Activated CD8-positive, alpha-beta memory T cell treated with anti-CD3 and anti-CD28 coated beads, Interleukin-2, amount 10 ng/mL, durations not matched to agents 7 days and 5 days (primary cell): ENCODE measurements at regions not wholly inside any gene's neighbourhood (a gene's known extent, or its start where the extent isn't known, plus 50 kb on each side); places are given as distances from the start of the nearest gene placed in this dataset.
"Not testable (repeated sequence)": the region's sequence is repeated elsewhere in the genome, so short reads cannot be mapped to it uniquely, and the experiment has no call there.

ENCODE experiments used
- ATAC-seq: fragments of 150-1000 bp; cut with Tn5 transposase; one replicate; pipeline ENCODE4 v1.10.0; 2021; ENCODE audit warnings: moderate library complexity
- CTCF ChIA-PET: fragments of 350-600 bp; sonication (Branson Sonifier 250); formaldehyde crosslinking; loops from one replicate; lab custom pipeline; 2021; ENCODE audit warnings: antibody characterized with exemption; lab: Charles Lee
- DNase-seq: peaks from one replicate; pipeline ENCODE4 v3.0.0-alpha.2; 2020
- H3K27ac Mint-ChIP-seq: one replicate; pipeline ENCODE4 v1.8.0; 2021; ENCODE audit warnings: mild to moderate bottlenecking, mixed read lengths
- H3K27me3 Mint-ChIP-seq: one replicate; pipeline ENCODE4 v1.8.0; 2021; ENCODE audit warnings: mixed read lengths
- H3K36me3 Mint-ChIP-seq: one replicate; pipeline ENCODE4 v1.8.0; 2021; ENCODE audit warnings: mild to moderate bottlenecking, mixed read lengths
- H3K4me1 Mint-ChIP-seq: one replicate; pipeline ENCODE4 v1.8.0; 2021; ENCODE audit warnings: mixed read lengths
- H3K4me3 Mint-ChIP-seq: one replicate; pipeline ENCODE4 v1.8.0; 2021; ENCODE audit warnings: mild to moderate bottlenecking, moderate library complexity, mixed read lengths
- H3K9me3 Mint-ChIP-seq: one replicate; pipeline ENCODE4 v1.8.0; 2022; ENCODE audit warnings: low read depth, mixed read lengths

DNA sequence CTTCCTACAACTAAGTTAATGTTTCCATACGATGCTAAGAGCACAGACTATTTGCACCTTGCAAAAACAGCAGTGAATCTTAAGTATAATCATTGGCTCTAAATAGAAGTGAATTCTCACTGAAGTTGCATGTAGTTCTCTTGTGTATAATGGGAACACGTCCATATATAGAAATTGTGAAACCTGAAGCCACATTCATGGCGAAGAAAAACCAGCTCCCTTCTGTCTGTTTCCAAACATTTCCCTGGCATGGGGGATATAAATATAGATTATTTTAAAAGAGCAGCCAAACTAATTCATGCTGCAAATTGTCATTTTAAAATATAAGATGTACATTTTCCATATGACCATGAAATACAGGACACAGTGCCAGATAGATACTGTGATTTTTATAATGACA, 71.1 kb downstream of the TRAM1L1 start:
- no peak for DNase-seq

DNA sequence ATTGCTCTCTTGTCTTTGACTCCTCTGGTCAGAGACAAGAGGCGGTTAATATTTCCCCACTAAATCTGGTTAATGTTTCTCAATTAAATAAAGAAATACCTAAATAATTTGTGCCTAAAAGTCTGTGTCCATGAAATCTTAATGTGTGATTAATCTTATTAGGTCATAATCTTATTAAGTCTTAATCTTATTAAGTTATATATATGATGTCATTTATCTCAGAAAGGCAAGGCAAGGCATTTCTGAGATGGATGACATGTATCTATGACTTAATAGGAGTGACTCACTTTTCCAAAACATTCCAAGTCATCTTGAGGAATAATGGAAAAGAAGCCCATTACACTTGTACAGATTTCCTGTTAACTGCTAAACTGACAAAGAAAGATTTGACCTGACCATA, 74.7 kb downstream of the TRAM1L1 start:
- Mint-ChIP-seq H3K36me3 (no peaks in the 10 kb centered on the region), H3K27ac (no peak overlapping the region), H3K27me3 (no peaks in the 10 kb centered on the region), H3K9me3 (peaks cover 6% of the 10 kb centered on the region), H3K4me3 (no peak overlapping the region), H3K4me1 (no peaks in the 10 kb centered on the region)
- no peak for ATAC-seq
- DNase-seq = no peak
- CTCF ChIA-PET = no interaction called here

More for the DNA sequence above, 71.1 kb downstream of the TRAM1L1 start:
- CTCF ChIA-PET = no interaction called here
- no peak for ATAC-seq
- no peak overlapping the region for H3K4me3 Mint-ChIP-seq
- no peak overlapping the region for H3K27ac Mint-ChIP-seq
- no peaks in the 10 kb centered on the region for H3K4me1 Mint-ChIP-seq
- H3K36me3 Mint-ChIP-seq = no peaks in the 10 kb centered on the region
- H3K9me3 Mint-ChIP-seq = peaks cover 5% of the 10 kb centered on the region
- no peaks in the 10 kb centered on the region for H3K27me3 Mint-ChIP-seq

DNA sequence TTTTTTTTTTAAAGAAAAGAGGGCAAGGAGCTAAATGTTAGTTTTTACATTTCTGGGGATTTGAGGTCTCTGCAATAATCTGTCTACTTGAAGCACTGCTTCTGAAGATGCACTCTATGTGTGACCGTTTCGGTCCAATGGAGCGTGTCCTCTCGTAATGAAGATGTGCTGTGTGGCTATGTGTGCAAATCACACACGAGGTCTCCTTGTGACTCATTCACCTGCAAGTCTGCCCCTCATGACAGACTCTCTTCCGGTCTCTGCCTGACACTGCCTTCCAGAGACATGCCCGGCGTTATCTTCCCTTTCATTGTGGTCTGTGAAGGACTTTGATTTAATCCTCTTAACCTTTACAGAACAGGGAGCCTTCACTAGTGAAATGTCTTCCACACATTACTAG, 84.3 kb downstream of the TRAM1L1 start:
- Mint-ChIP-seq H3K4me1 (no peaks in the 10 kb centered on the region), H3K27me3 (no peaks in the 10 kb centered on the region), H3K9me3 (no peaks in the 10 kb centered on the region), H3K27ac (no peak overlapping the region), H3K36me3 (no peaks in the 10 kb centered on the region), H3K4me3 (no peak overlapping the region)
- ATAC-seq = no peak
- no peak for DNase-seq
- CTCF ChIA-PET = no interaction called here

GRCh38 chr4:116982656-116983055, 102.7 kb downstream of the TRAM1L1 start:
- Mint-ChIP-seq H3K4me3 (no peak overlapping the region), H3K9me3 (peaks cover 2% of the 10 kb centered on the region), H3K27ac (no peak overlapping the region), H3K27me3 (no peaks in the 10 kb centered on the region), H3K4me1 (no peaks in the 10 kb centered on the region), H3K36me3 (no peaks in the 10 kb centered on the region)
- CTCF ChIA-PET = no interaction called here
- ATAC-seq (no peak), DNase-seq (no peak)

GRCh38 chr4:116980436-116980835, 104.9 kb downstream of the TRAM1L1 start:
- H3K4me3 Mint-ChIP-seq, H3K36me3 Mint-ChIP-seq, H3K27me3 Mint-ChIP-seq, H3K4me1 Mint-ChIP-seq, DNase-seq, H3K9me3 Mint-ChIP-seq, H3K27ac Mint-ChIP-seq, ATAC-seq, CTCF ChIA-PET: not testable (repeated sequence)

- Mint-ChIP-seq H3K27ac (no peak overlapping the region), H3K9me3 (no peaks in the 10 kb centered on the region), H3K4me3 (no peak overlapping the region), H3K4me1 (no peaks in the 10 kb centered on the region), H3K36me3 (no peaks in the 10 kb centered on the region), H3K27me3 (no peaks in the 10 kb centered on the region)
- CTCF ChIA-PET = no interaction called here
- ATAC-seq = no peak
- no peak for DNase-seq
Measured at GRCh38 chr4:116959045-116959444, 126.3 kb downstream of the TRAM1L1 start.

- H3K9me3 Mint-ChIP-seq = no peaks in the 10 kb centered on the region
- H3K27me3 Mint-ChIP-seq = no peaks in the 10 kb centered on the region
- ATAC-seq = no peak
- no peaks in the 10 kb centered on the region for H3K36me3 Mint-ChIP-seq
- CTCF ChIA-PET = no interaction called here
- H3K4me1 Mint-ChIP-seq = no peaks in the 10 kb centered on the region
- no peak for DNase-seq
- no peak overlapping the region for H3K4me3 Mint-ChIP-seq
- no peak overlapping the region for H3K27ac Mint-ChIP-seq
Measured at GRCh38 chr4:116953947-116954346, 131.4 kb downstream of the TRAM1L1 start.

GRCh38 chr4:116952530-116953136, 132.7 kb downstream of the TRAM1L1 start:
- H3K36me3 Mint-ChIP-seq = no peaks in the 10 kb centered on the region
- no peaks in the 10 kb centered on the region for H3K4me1 Mint-ChIP-seq
- ATAC-seq (no peak), DNase-seq (no peak)
- H3K27me3 Mint-ChIP-seq = no peaks in the 10 kb centered on the region
- H3K27ac Mint-ChIP-seq = no peak overlapping the region
- CTCF ChIA-PET = no interaction called here
- H3K9me3 Mint-ChIP-seq = no peaks in the 10 kb centered on the region
- H3K4me3 Mint-ChIP-seq = no peak overlapping the region

GRCh38 chr4:116949856-116950255, 135.5 kb downstream of the TRAM1L1 start:
- no peak for ATAC-seq
- H3K27me3 Mint-ChIP-seq = no peaks in the 10 kb centered on the region

GRCh38 chr4:116942315-116942714, 143.1 kb downstream of the TRAM1L1 start:
- Mint-ChIP-seq H3K27ac (no peak overlapping the region), H3K4me1 (no peaks in the 10 kb centered on the region), H3K9me3 (peaks cover 5% of the 10 kb centered on the region), H3K4me3 (no peak overlapping the region), H3K36me3 (no peaks in the 10 kb centered on the region), H3K27me3 (no peaks in the 10 kb centered on the region)
- CTCF ChIA-PET = no interaction called here
- DNase-seq (no peak), ATAC-seq (no peak)

More at GRCh38 chr4:116949856-116950255, 135.5 kb downstream of the TRAM1L1 start:
- Mint-ChIP-seq H3K36me3 (no peaks in the 10 kb centered on the region), H3K27ac (no peak overlapping the region), H3K4me1 (no peaks in the 10 kb centered on the region), H3K4me3 (no peak overlapping the region), H3K9me3 (no peaks in the 10 kb centered on the region)
- CTCF ChIA-PET = no interaction called here
- no peak for DNase-seq

DNA sequence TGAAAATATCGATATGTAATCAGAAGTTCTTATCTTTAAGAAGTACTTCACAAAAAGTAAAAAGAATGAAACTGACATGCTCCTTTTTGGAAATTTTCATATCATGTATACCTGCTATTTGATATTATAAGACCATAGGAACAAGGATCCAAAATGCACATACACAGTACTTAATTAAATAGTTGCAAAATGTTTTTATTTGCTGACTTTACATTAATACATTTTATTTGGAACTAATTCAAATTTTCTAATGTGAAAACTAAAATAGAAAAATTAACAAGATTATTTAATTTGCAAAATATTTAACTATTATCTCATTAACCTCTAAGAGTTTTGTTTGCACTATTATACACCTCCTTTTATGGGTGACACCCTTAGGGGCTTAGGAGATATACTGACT, 155.0 kb downstream of the TRAM1L1 start:
- no peaks in the 10 kb centered on the region for H3K4me1 Mint-ChIP-seq
- no peaks in the 10 kb centered on the region for H3K36me3 Mint-ChIP-seq
- no peaks in the 10 kb centered on the region for H3K9me3 Mint-ChIP-seq
- DNase-seq (no peak), ATAC-seq (no peak)
- no peaks in the 10 kb centered on the region for H3K27me3 Mint-ChIP-seq
- H3K4me3 Mint-ChIP-seq = no peak overlapping the region
- CTCF ChIA-PET = no interaction called here
- no peak overlapping the region for H3K27ac Mint-ChIP-seq

GRCh38 chr4:116926631-116927295, 158.6 kb downstream of the TRAM1L1 start:
- no peaks in the 10 kb centered on the region for H3K27me3 Mint-ChIP-seq

GRCh38 chr4:116925900-116926457, 159.4 kb downstream of the TRAM1L1 start:
- peaks cover 3% of the 10 kb centered on the region for H3K9me3 Mint-ChIP-seq
- no peaks in the 10 kb centered on the region for H3K27me3 Mint-ChIP-seq
- H3K4me3 Mint-ChIP-seq = no peak overlapping the region
- H3K36me3 Mint-ChIP-seq = no peaks in the 10 kb centered on the region
- no peaks in the 10 kb centered on the region for H3K4me1 Mint-ChIP-seq
- DNase-seq = no peak
- no peak overlapping the region for H3K27ac Mint-ChIP-seq
- no peak for ATAC-seq
- CTCF ChIA-PET = no interaction called here

More at GRCh38 chr4:116926631-116927295, 158.6 kb downstream of the TRAM1L1 start:
- ATAC-seq (no peak), DNase-seq (no peak)
- no peaks in the 10 kb centered on the region for H3K4me1 Mint-ChIP-seq
- no peaks in the 10 kb centered on the region for H3K9me3 Mint-ChIP-seq
- CTCF ChIA-PET = no interaction called here
- no peak overlapping the region for H3K27ac Mint-ChIP-seq
- H3K36me3 Mint-ChIP-seq = no peaks in the 10 kb centered on the region
- H3K4me3 Mint-ChIP-seq = no peak overlapping the region

DNA sequence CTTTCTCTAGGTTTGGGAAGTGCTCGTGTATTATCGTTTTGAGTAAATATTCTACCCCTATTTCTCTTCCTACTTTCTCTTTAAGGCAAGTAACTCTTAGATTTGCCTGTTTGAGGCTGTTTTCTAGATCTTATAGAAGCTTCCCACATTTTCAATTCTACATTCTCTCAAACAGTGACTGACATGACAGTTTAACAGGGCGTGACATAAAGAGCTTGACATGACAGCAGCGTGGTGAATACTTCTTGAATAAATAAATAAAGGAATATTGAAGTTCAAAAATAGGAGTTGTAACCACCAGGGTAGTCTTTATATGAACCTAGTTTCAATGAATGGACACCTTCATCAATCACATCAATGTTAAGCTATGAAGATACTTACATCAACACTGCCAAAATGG, 162.0 kb downstream of the TRAM1L1 start:
- DNase-seq (no peak), ATAC-seq (no peak)
- Mint-ChIP-seq H3K4me3 (no peak overlapping the region), H3K27ac (no peak overlapping the region), H3K36me3 (no peaks in the 10 kb centered on the region), H3K4me1 (no peaks in the 10 kb centered on the region), H3K9me3 (peaks cover 3% of the 10 kb centered on the region), H3K27me3 (no peaks in the 10 kb centered on the region)
- CTCF ChIA-PET = no interaction called here
